ENCODE measurements at regions not wholly inside any gene's neighbourhood (a gene's known extent, or its start where the extent isn't known, plus 50 kb on each side); places are given as distances from the start of the nearest gene placed in this dataset.

DNA sequence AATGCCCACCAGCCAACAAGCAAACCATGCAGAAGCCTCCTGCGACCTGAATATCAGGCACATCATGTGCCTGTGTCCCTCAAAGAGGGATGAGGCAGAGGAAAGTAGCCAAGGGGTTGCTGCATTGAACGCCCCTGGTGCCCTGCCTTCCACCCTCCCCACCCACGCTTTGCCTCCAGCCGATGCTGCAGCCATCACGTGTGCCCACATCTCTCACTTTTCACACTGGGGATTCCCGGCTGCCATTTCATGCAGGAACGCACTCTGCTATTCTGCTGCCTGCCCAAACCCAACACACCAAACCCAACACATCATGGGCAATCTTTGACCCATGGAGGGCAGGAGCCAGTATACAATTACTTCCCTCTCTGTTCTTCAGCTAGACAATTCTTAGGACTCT, 462.2 kb upstream of the PROK2 start:
- no peaks in the 10 kb centered on the region for H3K27me3 Mint-ChIP-seq
- H3K36me3 Mint-ChIP-seq: no peaks in the 10 kb centered on the region
- no peak overlapping the region for H3K4me3 Mint-ChIP-seq
- no peaks in the 10 kb centered on the region for H3K9me3 Mint-ChIP-seq
- no peak overlapping the region for H3K27ac Mint-ChIP-seq
- no peaks in the 10 kb centered on the region for H3K4me1 Mint-ChIP-seq
- DNase-seq: no peak

DNA sequence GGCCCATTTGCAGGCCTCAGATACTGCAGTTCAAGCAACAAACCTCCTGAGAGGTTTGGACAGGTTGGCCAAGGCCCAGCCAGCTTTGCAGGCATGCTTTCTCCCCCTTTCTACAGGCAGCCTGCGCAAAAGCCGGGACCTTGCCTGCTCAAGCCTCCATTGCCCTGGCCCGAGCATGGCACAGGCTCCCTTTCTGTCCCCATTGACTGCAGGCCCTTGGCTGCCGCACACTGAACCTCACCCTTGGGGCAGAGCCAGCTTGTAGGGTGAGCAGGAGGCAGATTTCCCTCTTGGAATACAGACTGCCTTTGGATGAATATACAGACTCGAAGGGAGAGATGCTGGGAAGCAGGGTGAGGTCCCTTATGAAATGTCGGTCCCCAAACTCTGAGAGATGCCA, 461.7 kb upstream of the PROK2 start:
- no peak overlapping the region for H3K27ac Mint-ChIP-seq
- DNase-seq: no peak
- no peaks in the 10 kb centered on the region for H3K36me3 Mint-ChIP-seq
- no peak overlapping the region for H3K4me3 Mint-ChIP-seq
- no peaks in the 10 kb centered on the region for H3K27me3 Mint-ChIP-seq
- H3K9me3 Mint-ChIP-seq: no peaks in the 10 kb centered on the region
- peaks cover 2% of the 10 kb centered on the region for H3K4me1 Mint-ChIP-seq

DNA sequence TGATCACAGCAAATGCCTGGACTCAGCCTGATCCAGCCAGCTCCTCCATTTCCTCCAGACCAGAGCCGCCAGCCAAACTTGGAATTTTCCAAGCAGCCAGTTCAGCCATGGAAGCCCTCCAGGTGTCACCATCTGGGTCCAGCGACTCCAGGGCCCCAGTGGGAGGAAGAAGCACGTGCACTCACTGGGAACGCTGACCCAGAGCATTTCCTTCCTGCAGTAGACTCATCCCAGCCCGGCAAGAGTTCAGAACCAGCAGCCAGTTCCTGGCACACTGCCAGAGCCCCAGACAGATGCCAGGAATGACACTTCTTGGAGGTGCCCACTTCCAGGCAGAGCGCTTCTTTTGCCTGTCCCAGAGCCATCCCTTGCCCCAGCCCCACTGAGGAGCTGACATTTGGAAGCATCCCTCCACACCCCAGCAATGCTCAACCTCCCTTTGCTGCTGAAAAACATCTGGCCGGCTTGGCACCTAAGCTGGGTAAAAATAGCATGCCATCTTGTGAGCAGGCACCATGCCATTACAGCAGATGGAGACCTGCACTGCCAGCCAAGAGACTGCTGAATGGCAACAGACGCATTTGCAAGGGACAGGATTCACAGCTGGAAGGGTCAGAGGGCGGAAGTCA, 460.3 kb upstream of the PROK2 start:
- no peaks in the 10 kb centered on the region for H3K36me3 Mint-ChIP-seq
- no peaks in the 10 kb centered on the region for H3K9me3 Mint-ChIP-seq
- no peak for DNase-seq
- H3K27ac Mint-ChIP-seq: no peak overlapping the region
- no peaks in the 10 kb centered on the region for H3K27me3 Mint-ChIP-seq
- no peak overlapping the region for H3K4me3 Mint-ChIP-seq
- peaks cover 5% of the 10 kb centered on the region for H3K4me1 Mint-ChIP-seq

DNA sequence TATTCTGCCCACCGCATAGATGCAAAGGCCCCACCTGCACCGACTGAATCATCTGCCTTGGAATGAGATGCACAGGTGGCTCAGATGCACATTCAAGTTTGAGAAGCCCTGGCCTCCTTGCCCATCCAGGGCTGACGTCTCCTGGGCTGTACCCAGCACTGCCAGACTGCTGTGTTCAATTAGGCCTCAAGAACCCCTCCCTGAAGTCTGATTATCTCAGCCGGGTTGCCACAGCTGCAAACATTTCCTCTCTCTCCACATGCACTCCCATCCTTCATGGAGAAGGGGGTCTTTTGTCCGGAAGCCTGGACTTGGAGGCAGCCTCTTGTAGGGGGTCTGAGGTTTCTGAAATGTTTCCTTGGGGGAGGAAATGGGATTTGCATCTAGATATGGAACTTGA, 459.4 kb upstream of the PROK2 start:
- no peak overlapping the region for H3K27ac Mint-ChIP-seq
- no peak for DNase-seq
- no peak overlapping the region for H3K4me3 Mint-ChIP-seq
- H3K4me1 Mint-ChIP-seq: peaks cover 5% of the 10 kb centered on the region
- H3K9me3 Mint-ChIP-seq: no peaks in the 10 kb centered on the region
- no peaks in the 10 kb centered on the region for H3K27me3 Mint-ChIP-seq
- no peaks in the 10 kb centered on the region for H3K36me3 Mint-ChIP-seq

DNA sequence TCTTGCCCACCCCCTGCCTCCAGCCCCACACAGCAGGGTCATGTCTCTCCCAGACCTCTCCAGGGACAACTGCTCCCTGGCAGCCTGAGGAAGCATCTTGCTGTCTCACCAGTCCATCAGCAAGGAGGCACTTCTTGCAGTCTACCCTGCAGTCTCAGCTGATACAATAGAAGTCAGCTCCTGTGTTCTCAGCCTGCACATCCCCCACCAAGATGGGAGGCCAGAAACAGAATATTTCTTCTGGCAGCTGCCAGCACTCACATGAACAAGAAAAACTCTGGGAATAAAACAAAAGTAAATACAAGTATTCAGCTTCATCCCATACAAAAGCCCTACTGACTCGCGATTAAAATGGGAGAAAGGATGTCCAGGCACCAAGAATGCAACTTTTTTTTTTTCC, 457.4 kb upstream of the PROK2 start:
- Mint-ChIP-seq H3K9me3 (no peaks in the 10 kb centered on the region), H3K4me3 (no peak overlapping the region), H3K27me3 (no peaks in the 10 kb centered on the region), H3K27ac (no peak overlapping the region), H3K4me1 (peaks cover 5% of the 10 kb centered on the region), H3K36me3 (no peaks in the 10 kb centered on the region)
- no peak for DNase-seq

DNA sequence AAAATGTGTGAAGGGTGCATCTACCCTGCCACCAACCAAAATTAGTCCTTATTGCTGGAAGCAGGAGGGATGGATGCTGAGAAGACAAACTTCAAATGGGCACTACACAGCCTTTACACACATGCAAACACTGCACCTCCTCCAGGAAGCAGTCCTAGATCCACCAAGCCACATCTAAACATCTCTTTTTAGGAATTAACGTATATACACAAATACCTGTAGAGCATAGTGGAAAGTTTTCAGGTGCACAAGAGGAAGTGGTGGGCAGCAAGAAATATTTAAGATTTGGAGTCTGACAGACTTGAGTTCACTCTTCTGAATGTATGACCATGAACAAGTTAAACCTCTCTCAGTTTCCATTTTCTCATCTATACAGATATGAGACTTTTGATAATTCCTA, 456.6 kb upstream of the PROK2 start:
- DNase-seq: no peak
- Mint-ChIP-seq H3K27ac (no peak overlapping the region), H3K36me3 (no peaks in the 10 kb centered on the region), H3K4me1 (peaks cover 5% of the 10 kb centered on the region), H3K9me3 (no peaks in the 10 kb centered on the region), H3K4me3 (no peak overlapping the region), H3K27me3 (no peaks in the 10 kb centered on the region)

DNA sequence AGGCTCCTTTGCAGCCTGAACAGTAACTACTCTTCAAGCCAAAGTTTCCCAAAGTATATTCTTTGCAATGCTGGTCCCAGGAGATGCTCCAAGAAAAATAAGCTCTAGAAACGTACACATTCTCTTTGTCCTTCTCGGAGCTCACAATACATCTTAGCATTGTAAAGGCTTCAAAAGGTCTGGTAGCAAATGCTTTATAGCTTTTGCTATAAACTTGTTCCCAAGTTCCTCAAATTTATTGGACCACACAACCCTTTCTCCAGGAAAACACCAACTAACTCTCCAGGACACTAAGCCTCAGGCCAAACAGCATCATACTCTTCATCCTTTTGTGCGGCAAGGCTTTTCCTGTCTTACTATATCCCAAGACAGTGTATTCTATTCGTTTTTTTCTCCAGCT, 455.6 kb upstream of the PROK2 start:
- no peaks in the 10 kb centered on the region for H3K36me3 Mint-ChIP-seq
- H3K4me1 Mint-ChIP-seq: peaks cover 5% of the 10 kb centered on the region
- H3K27me3 Mint-ChIP-seq: no peaks in the 10 kb centered on the region
- H3K27ac Mint-ChIP-seq: no peak overlapping the region
- H3K4me3 Mint-ChIP-seq: no peak overlapping the region
- H3K9me3 Mint-ChIP-seq: no peaks in the 10 kb centered on the region
- DNase-seq: no peak

DNA sequence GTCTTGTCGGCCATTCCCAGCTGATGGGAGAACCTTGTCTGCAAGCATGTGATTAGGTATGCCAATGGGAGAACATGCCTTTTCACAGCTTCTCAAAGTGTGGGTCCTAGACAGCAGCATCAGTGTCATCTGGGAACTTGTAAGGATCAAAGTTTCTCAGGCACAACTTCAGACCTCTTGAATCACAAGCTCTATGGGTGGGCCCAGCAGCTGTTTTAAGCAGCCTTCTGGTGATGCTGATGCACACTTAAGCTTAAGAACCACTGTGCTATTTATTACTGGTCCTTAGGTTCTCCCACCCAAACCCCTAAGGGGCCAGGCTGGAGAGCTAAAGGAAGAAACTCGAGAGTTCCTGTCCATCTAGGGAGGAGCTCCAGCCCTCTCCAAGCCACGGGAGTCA, 453.9 kb upstream of the PROK2 start:
- no peak overlapping the region for H3K27ac Mint-ChIP-seq
- DNase-seq: no peak
- no peaks in the 10 kb centered on the region for H3K36me3 Mint-ChIP-seq
- no peak overlapping the region for H3K4me3 Mint-ChIP-seq
- peaks cover 3% of the 10 kb centered on the region for H3K27me3 Mint-ChIP-seq
- no peaks in the 10 kb centered on the region for H3K9me3 Mint-ChIP-seq
- peaks cover 5% of the 10 kb centered on the region for H3K4me1 Mint-ChIP-seq

DNA sequence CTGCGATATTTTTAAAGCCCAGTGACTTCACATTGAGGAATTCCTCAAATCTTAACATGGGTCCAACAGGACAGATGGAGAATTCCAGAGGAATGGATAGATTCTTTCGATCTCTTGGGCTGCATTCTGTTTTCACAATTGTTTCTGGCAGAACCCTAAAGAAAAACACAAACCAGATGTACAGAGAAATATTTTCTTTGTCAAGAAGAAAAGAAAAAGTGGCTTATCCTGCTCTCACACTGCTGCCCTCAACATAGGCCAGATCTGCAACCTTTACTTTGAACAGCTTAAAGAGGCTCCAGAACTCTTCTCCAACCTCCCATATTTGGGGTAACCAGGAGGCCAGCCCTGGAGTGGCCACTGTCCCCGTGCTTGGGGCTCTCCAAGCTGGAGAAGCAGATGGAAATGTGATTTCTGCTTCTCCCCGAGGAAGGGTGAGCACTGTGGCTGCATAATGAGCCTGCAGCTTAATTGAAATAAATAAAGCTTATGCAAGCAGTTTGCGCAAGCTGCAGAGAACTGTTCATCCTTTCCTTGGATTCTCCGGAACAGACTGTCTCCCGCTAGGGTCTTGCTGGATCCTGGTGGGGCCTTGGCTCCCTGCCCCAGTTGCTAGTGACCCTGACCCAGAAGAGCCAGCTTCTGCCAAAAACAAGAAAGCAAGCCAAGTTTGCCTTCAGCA, 453.2 kb upstream of the PROK2 start:
- Mint-ChIP-seq H3K27ac (no peak overlapping the region), H3K4me3 (no peak overlapping the region), H3K4me1 (peaks cover 5% of the 10 kb centered on the region), H3K36me3 (no peaks in the 10 kb centered on the region), H3K27me3 (peaks cover 3% of the 10 kb centered on the region), H3K9me3 (no peaks in the 10 kb centered on the region)
- DNase-seq: no peak

DNA sequence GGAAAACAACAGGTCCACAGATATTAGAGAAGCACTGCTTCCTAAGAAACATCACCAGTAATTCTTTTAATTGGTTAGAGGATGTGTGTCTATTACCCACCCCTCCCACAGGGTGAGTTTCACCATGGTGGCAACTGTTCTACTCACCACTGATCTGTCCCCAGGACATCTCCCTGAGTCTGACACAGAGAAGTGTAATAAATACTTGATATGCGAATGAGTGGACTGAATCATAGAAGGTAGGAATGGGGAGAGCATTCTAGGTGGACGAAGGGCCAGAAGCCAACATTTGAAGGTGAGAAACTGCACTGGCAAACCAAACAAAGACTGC, 452.7 kb upstream of the PROK2 start:
- H3K36me3 Mint-ChIP-seq: no peaks in the 10 kb centered on the region
- H3K4me1 Mint-ChIP-seq: peaks cover 5% of the 10 kb centered on the region
- no peak overlapping the region for H3K27ac Mint-ChIP-seq
- peaks cover 3% of the 10 kb centered on the region for H3K27me3 Mint-ChIP-seq
- no peak overlapping the region for H3K4me3 Mint-ChIP-seq
- DNase-seq: no peak
- H3K9me3 Mint-ChIP-seq: no peaks in the 10 kb centered on the region

DNA sequence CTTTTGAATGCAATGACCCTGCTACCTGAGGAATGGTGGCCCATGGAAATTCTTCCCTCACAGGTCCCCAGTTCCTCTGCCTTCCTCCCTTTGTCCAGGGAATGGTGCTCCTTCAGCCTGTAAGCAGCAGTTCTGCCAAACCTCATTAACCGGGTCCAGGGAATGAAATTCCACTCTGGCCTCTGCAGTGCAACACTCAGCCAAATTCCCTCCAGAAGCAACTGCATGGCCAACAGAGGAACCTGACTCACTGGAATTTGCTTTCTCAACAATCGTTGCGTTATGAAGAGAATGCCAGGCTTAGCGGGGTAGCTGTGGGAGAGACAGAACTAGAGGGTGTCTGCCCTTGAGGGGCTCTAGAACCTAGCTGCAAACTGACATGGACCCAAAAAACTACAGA, 449.4 kb upstream of the PROK2 start:
- Mint-ChIP-seq H3K4me1 (no peaks in the 10 kb centered on the region), H3K4me3 (no peak overlapping the region), H3K27ac (no peak overlapping the region), H3K36me3 (no peaks in the 10 kb centered on the region), H3K27me3 (peaks cover 3% of the 10 kb centered on the region), H3K9me3 (no peaks in the 10 kb centered on the region)
- no peak for DNase-seq

DNA sequence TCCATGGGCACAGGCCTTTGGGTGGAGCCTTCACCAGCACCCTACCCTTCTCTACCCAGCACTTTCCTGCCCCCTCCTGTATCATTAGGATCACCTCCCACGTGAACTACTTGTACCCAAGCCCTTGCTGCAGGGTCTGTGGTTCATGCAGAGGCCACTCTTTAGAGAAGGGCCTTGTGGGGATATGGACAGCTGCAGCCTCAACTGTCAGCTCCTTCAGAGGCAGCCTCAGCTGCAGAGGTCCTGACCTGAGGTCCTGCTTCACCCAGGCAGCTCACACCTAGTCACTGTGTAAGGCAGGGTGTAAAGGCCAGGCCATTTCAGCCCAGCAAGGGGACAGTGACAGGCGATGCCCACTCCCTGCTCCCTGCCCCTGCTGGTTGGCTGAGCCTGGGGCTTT, 448.6 kb upstream of the PROK2 start:
- Mint-ChIP-seq H3K27ac (no peak overlapping the region), H3K4me1 (no peaks in the 10 kb centered on the region), H3K27me3 (peaks cover 3% of the 10 kb centered on the region), H3K4me3 (no peak overlapping the region), H3K36me3 (no peaks in the 10 kb centered on the region), H3K9me3 (no peaks in the 10 kb centered on the region)
- no peak for DNase-seq

DNA sequence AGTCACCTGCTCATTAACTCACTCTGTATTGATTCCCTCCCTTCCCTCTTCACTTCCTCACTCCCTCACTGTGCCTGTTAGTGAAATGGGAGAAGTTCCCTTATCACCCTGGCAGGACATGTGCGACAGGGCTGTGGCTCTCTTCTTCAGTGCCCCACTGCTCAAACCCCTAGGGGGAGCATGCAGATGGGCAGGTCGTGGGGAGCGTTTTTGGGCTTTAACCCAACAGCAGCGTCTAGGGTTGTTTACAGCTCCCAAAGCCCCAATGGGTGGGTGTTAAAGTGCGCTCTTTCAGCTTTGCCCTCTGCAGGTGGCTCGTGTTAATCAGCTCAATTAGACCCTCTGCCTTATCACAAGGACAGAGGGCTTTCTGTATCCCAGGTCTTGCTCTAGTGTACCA, 447.8 kb upstream of the PROK2 start:
- Mint-ChIP-seq H3K27ac (no peak overlapping the region), H3K36me3 (peaks cover 2% of the 10 kb centered on the region), H3K9me3 (no peaks in the 10 kb centered on the region), H3K4me3 (no peak overlapping the region), H3K4me1 (peaks cover 2% of the 10 kb centered on the region), H3K27me3 (peaks cover 3% of the 10 kb centered on the region)
- no peak for DNase-seq

DNA sequence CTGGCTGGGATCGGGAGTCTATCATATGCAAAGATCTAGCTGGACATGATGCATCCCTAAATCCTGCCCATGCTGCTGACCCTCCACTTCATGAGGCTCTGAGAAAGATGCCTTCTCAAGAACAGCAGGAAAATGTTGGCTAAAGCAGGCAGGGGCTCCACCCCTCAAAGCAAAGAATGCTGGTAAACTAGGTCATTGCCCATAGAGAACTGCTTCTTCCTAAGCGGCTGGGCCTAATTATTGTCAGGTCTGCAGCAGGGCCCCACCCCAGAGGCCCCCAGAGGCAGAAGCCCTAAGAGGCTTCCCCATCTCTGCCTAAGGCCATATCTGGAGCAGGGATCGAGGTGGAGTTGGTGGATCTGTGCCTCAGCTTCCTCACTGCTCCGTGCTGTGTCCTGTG, 447.4 kb upstream of the PROK2 start:
- H3K4me3 Mint-ChIP-seq: no peak overlapping the region

DNA sequence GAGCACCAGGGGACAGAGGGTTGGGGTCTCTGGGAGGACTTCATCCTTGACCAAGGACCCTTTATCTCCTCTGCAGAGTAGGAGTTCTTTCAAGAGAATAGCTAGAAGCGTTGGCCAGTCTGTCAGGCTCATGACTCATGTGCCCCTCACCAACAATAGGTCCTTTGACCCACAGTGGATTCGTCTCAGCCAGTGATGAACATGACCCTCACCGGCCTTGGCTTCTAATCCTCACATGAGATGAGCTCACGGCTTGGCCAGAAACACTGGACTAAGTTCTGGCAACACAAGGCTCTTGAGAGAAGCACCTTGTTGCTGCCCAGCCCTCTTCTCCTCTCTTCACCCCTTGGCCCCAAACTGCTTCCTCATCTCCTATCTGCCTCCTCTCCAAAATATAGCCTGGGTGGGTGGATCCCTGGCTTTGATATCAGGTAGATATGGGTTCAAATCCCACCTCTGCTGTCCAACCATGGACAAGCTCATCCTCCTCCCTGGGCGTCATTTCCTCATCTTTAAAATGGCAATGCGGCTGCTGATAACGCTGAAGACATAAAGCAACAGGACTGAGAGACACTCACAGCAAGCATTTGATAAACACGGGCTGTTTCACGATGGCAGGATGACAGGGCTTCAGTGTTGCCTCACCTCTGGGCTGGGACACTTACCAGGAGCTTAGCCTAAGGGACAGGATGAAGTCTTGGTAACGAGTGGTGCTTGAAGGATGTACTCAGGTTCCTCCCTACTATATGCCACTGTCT, 446.7 kb upstream of the PROK2 start:
- peaks cover 2% of the 10 kb centered on the region for H3K9me3 Mint-ChIP-seq
- H3K4me3 Mint-ChIP-seq: no peak overlapping the region
- H3K27ac Mint-ChIP-seq: no peak overlapping the region
- H3K4me1 Mint-ChIP-seq: peaks cover 6% of the 10 kb centered on the region
- peaks cover 4% of the 10 kb centered on the region for H3K36me3 Mint-ChIP-seq
- DNase-seq: no peak
- peaks cover 3% of the 10 kb centered on the region for H3K27me3 Mint-ChIP-seq

More for the DNA sequence above, 447.4 kb upstream of the PROK2 start:
- H3K36me3 Mint-ChIP-seq: peaks cover 4% of the 10 kb centered on the region
- no peaks in the 10 kb centered on the region for H3K9me3 Mint-ChIP-seq
- H3K27me3 Mint-ChIP-seq: peaks cover 3% of the 10 kb centered on the region
- H3K27ac Mint-ChIP-seq: no peak overlapping the region
- H3K4me1 Mint-ChIP-seq: peaks cover 6% of the 10 kb centered on the region
- no peak for DNase-seq

All from activated naive CD8-positive, alpha-beta T cell treated with anti-CD3 and anti-CD28 coated beads for 36 hours (primary cell).